HEK293 (cell line): ENCODE measurements at regions not wholly inside any gene's neighbourhood (a gene's known extent, or its start where the extent isn't known, plus 50 kb on each side); places are given as distances from the start of the nearest gene placed in this dataset.

Experiments
- CTCF ChIA-PET: fragments of 350-600 bp; formaldehyde crosslinking; extraction: SDS; loops from one replicate; lab custom pipeline; 2021; ENCODE audit warnings: antibody characterized with exemption; lab: Yijun Ruan, JAX
- POLR2A ChIA-PET: fragments of 300-600 bp; formaldehyde crosslinking; extraction: SDS; loops from one replicate; lab custom pipeline; 2020; ENCODE audit warnings: antibody characterized with exemption, inconsistent platforms; lab: Yijun Ruan, JAX
- H3K27ac ChIP-seq: fragments of 200-500 bp; sonication (Bioruptor generic); 2 replicates; pipeline ENCODE4 v1.5.1; 2014; ENCODE audit warnings: low read depth, low read length, control low read depth, inconsistent platforms; ENCODE audit errors: extremely low read depth
- H3K36me3 ChIP-seq, 2 experiments: fragments of 200-500 bp in 1 of 2; sonication (Bioruptor generic) in 1 of 2; 1 replicate in 1 of 2; 2 replicates in 1 of 2; pipeline ENCODE4 v1.5.1; 2014 to 2017; ENCODE audit warnings: inconsistent platforms in 2 of 2, low read length in 2 of 2; ENCODE audit not compliant: control insufficient read depth in 2 of 2, insufficient read depth in 1 of 2
- H3K4me1 ChIP-seq: fragments of 200-500 bp; sonication (Bioruptor generic); 2 replicates; pipeline ENCODE4 v1.5.1; 2014; ENCODE audit warnings: mild to moderate bottlenecking, low read length, inconsistent platforms; ENCODE audit not compliant: control insufficient read depth, insufficient read depth
- H3K4me3 ChIP-seq: 2 replicates; pipeline ENCODE4 v1.5.1; 2011; ENCODE audit warnings: low read depth, mild to moderate bottlenecking, control low read depth, low read length, moderate library complexity
- H3K9me3 ChIP-seq: fragments of 200-500 bp; sonication (Bioruptor generic); 2 replicates; pipeline ENCODE4 v1.5.1; 2014; ENCODE audit warnings: low read depth, low read length, inconsistent platforms; ENCODE audit not compliant: control insufficient read depth, insufficient read depth
- GLI2 ChIP-seq: fragments of 450-650 bp; formaldehyde crosslinking; IDR thresholded peaks from 2 replicates; pipeline ENCODE4; 2017; ENCODE audit warnings: missing biosample characterization, missing genetic modification characterization, low read depth, borderline replicate concordance
- GLI4 ChIP-seq: fragments of 450-650 bp; formaldehyde crosslinking; IDR thresholded peaks from 2 replicates; pipeline ENCODE4 v1.5.1; 2016; ENCODE audit warnings: missing biosample characterization, missing genetic modification characterization
- KLF1 ChIP-seq: fragments of 450-650 bp; formaldehyde crosslinking; IDR thresholded peaks from 2 replicates; pipeline ENCODE4 v1.5.1; 2016; ENCODE audit warnings: missing biosample characterization, missing genetic modification characterization
- OVOL3 ChIP-seq: fragments of 450-650 bp; formaldehyde crosslinking; IDR thresholded peaks from 2 replicates; pipeline ENCODE4 v1.5.1; 2016; ENCODE audit warnings: missing biosample characterization, missing genetic modification characterization
- WT1 ChIP-seq: fragments of 450-650 bp; formaldehyde crosslinking; IDR thresholded peaks from 2 replicates; pipeline ENCODE4 v1.5.1; 2016; ENCODE audit warnings: missing biosample characterization, missing genetic modification characterization
- ZBTB17 ChIP-seq: fragments of 450-650 bp; formaldehyde crosslinking; IDR thresholded peaks from 2 replicates; pipeline ENCODE4 v1.5.1; 2016; ENCODE audit warnings: missing biosample characterization, missing genetic modification characterization
- ZFP37 ChIP-seq: fragments of 450-650 bp; formaldehyde crosslinking; IDR thresholded peaks from 2 replicates; pipeline ENCODE4 v1.5.1; 2016; ENCODE audit warnings: missing biosample characterization, missing genetic modification characterization
- ZNF16 ChIP-seq: fragments of 450-650 bp; formaldehyde crosslinking; IDR thresholded peaks from 2 replicates; pipeline ENCODE4 v1.5.1; 2016; ENCODE audit warnings: low read depth, missing biosample characterization, missing genetic modification characterization
- ZNF169 ChIP-seq: fragments of 450-650 bp; formaldehyde crosslinking; IDR thresholded peaks from 2 replicates; pipeline ENCODE4 v1.5.1; 2016; ENCODE audit warnings: missing biosample characterization, missing genetic modification characterization
- ZNF292 ChIP-seq: fragments of 450-650 bp; formaldehyde crosslinking; IDR thresholded peaks from 2 replicates; pipeline ENCODE4 v1.5.1; 2016; ENCODE audit warnings: low read depth, missing biosample characterization, missing genetic modification characterization, borderline replicate concordance
- ZNF529 ChIP-seq: fragments of 450-650 bp; formaldehyde crosslinking; IDR thresholded peaks from 2 replicates; pipeline ENCODE4 v1.5.1; 2017; ENCODE audit warnings: missing genetic modification characterization, missing biosample characterization; ENCODE audit not compliant: insufficient replicate concordance
- ZNF544 ChIP-seq: fragments of 450-650 bp; formaldehyde crosslinking; IDR thresholded peaks from 2 replicates; pipeline ENCODE4 v1.5.0; 2017; ENCODE audit warnings: missing biosample characterization, missing genetic modification characterization
- ZNF610 ChIP-seq: fragments of 450-650 bp; formaldehyde crosslinking; IDR thresholded peaks from 2 replicates; pipeline ENCODE4 v1.5.1; 2016; ENCODE audit warnings: missing biosample characterization, missing genetic modification characterization, borderline replicate concordance
- ZNF621 ChIP-seq: fragments of 450-650 bp; formaldehyde crosslinking; IDR thresholded peaks from 2 replicates; pipeline ENCODE4 v1.5.1; 2017; ENCODE audit warnings: missing biosample characterization, missing genetic modification characterization
- ZNF658 ChIP-seq: fragments of 450-650 bp; formaldehyde crosslinking; IDR thresholded peaks from 2 replicates; pipeline ENCODE4; 2016; ENCODE audit warnings: missing biosample characterization, missing genetic modification characterization
- ZNF664 ChIP-seq: fragments of 450-650 bp; formaldehyde crosslinking; IDR thresholded peaks from 2 replicates; pipeline ENCODE4 v1.5.1; 2016; ENCODE audit warnings: missing biosample characterization, missing genetic modification characterization
- ZNF677 ChIP-seq: fragments of 450-650 bp; IDR thresholded peaks from 2 replicates; pipeline ENCODE4 v1.5.0; 2018; ENCODE audit warnings: missing biosample characterization, mild to moderate bottlenecking, missing genetic modification characterization, moderate library complexity
- ZNF777 ChIP-seq: fragments of 450-650 bp; formaldehyde crosslinking; IDR thresholded peaks from 2 replicates; pipeline ENCODE4 v1.5.1; 2017; ENCODE audit warnings: missing biosample characterization, missing genetic modification characterization, borderline replicate concordance
- ZSCAN30 ChIP-seq: fragments of 450-650 bp; IDR thresholded peaks from 2 replicates; pipeline ENCODE4 v1.5.1; 2018; ENCODE audit warnings: missing biosample characterization, mild to moderate bottlenecking, missing genetic modification characterization, moderate library complexity
- TF ChIP-seq, protein P1 (sequence below): fragments of 450-650 bp; formaldehyde crosslinking; IDR thresholded peaks from 2 replicates; pipeline ENCODE4 v1.5.1; 2017; ENCODE audit warnings: missing biosample characterization, missing genetic modification characterization
- TF ChIP-seq, protein P2 (sequence below): fragments of 450-650 bp; formaldehyde crosslinking; conservative IDR thresholded peaks from 2 replicates; pipeline ENCODE4 v1.5.1; 2016; ENCODE audit warnings: low read depth, missing biosample characterization, missing genetic modification characterization
- TF ChIP-seq, protein P3 (sequence below): fragments of 450-650 bp; formaldehyde crosslinking; IDR thresholded peaks from 2 replicates; pipeline ENCODE4; 2016; ENCODE audit warnings: missing biosample characterization, missing genetic modification characterization

DNA sequence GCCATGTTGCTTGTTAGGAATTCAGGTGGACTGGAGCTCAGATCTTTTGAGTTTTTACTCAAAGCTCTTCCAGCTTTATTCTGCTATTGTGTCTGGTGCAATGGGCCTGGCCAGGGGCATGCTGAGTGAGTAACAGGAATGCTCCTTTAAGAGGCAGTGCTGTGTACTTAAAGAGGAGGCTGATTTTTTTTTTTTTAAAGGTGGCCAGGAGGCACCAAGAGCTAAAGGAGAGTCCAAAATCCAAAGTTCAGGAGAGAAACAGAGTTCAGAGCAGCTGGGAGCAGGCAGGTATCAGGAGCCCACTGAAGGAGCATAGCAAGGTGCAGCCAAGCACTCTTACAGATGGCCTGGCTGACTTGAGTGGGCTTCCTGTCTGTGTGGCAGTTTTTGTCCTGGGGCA lies 178.7 kb downstream of the FMR1NB start:
- Histone ChIP-seq H3K36me3 (no peaks in the 10 kb centered on the region), H3K9me3 (no peaks in the 10 kb centered on the region), H3K27ac (no peak overlapping the region), H3K4me3 (no peak overlapping the region), H3K4me1 (no peaks in the 10 kb centered on the region)
- ChIA-PET CTCF (no interaction called here), POLR2A (no interaction called here)
- TF ChIP-seq ZSCAN30 (tag by site-specific recombination) (no peak), WT1 (tag by site-specific recombination) (no peak), ZNF292 (tag by site-specific recombination) (no peak), KLF1 (no peak), ZBTB17 (tag by site-specific recombination) (no peak), ZNF621 (tag by site-specific recombination) (no peak), ZNF16 (no peak), ZNF777 (tag by site-specific recombination) (no peak)
- TF ChIP-seq, protein P1, sequence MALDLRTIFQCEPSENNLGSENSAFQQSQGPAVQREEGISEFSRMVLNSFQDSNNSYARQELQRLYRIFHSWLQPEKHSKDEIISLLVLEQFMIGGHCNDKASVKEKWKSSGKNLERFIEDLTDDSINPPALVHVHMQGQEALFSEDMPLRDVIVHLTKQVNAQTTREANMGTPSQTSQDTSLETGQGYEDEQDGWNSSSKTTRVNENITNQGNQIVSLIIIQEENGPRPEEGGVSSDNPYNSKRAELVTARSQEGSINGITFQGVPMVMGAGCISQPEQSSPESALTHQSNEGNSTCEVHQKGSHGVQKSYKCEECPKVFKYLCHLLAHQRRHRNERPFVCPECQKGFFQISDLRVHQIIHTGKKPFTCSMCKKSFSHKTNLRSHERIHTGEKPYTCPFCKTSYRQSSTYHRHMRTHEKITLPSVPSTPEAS (tag by site-specific recombination), result no peak
- TF ChIP-seq, protein P2, sequence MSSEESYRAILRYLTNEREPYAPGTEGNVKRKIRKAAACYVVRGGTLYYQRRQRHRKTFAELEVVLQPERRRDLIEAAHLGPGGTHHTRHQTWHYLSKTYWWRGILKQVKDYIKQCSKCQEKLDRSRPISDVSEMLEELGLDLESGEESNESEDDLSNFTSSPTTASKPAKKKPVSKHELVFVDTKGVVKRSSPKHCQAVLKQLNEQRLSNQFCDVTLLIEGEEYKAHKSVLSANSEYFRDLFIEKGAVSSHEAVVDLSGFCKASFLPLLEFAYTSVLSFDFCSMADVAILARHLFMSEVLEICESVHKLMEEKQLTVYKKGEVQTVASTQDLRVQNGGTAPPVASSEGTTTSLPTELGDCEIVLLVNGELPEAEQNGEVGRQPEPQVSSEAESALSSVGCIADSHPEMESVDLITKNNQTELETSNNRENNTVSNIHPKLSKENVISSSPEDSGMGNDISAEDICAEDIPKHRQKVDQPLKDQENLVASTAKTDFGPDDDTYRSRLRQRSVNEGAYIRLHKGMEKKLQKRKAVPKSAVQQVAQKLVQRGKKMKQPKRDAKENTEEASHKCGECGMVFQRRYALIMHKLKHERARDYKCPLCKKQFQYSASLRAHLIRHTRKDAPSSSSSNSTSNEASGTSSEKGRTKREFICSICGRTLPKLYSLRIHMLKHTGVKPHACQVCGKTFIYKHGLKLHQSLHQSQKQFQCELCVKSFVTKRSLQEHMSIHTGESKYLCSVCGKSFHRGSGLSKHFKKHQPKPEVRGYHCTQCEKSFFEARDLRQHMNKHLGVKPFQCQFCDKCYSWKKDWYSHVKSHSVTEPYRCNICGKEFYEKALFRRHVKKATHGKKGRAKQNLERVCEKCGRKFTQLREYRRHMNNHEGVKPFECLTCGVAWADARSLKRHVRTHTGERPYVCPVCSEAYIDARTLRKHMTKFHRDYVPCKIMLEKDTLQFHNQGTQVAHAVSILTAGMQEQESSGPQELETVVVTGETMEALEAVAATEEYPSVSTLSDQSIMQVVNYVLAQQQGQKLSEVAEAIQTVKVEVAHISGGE (tag by site-specific recombination), result no peak

DNA sequence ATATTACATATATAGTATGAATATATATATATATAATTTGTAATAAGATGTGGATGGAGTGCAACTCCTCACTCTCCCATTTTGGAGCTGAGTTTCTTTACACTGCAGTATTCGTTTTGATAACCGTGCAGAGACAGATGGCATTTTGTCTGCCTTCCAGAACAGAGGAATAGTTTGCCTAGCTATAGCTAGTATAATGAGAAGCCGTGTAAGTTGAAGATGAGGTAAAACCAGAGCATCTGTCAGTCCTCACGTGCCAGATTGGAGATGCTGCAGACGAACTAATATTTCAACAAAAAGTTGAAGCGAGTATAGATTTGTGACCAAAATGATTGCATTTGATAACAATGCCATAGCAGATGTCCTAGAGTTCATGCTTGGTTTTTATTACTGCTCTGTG lies 180.6 kb downstream of the FMR1NB start:
- CTCF ChIA-PET, result no interaction called here
- no peaks in the 10 kb centered on the region for H3K9me3 ChIP-seq
- POLR2A ChIA-PET, result no interaction called here
- H3K4me3 ChIP-seq, result no peak overlapping the region
- no peaks in the 10 kb centered on the region for H3K36me3 ChIP-seq
- TF ChIP-seq ZNF529 (tag by site-specific recombination), result no peak
- no peak for TF ChIP-seq ZFP37
- no peak for TF ChIP-seq ZNF544 (tag by site-specific recombination)
- TF ChIP-seq ZNF658 (tag by site-specific recombination), result no peak
- TF ChIP-seq GLI4 (tag by site-specific recombination), result no peak
- TF ChIP-seq, protein P3, sequence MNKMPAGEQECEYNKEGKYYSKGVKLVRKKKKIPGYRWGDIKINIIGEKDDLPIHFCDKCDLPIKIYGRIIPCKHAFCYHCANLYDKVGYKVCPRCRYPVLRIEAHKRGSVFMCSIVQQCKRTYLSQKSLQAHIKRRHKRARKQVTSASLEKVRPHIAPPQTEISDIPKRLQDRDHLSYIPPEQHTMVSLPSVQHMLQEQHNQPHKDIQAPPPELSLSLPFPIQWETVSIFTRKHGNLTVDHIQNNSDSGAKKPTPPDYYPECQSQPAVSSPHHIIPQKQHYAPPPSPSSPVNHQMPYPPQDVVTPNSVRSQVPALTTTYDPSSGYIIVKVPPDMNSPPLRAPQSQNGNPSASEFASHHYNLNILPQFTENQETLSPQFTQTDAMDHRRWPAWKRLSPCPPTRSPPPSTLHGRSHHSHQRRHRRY (tag by site-specific recombination), result no peak
- no peak for TF ChIP-seq ZNF664 (tag by site-specific recombination)
- no peak for TF ChIP-seq ZNF169 (tag by site-specific recombination)
- TF ChIP-seq ZNF677, result no peak
- no peak for TF ChIP-seq ZNF610 (tag by site-specific recombination)
- no peak for TF ChIP-seq GLI2
- TF ChIP-seq OVOL3 (tag by site-specific recombination), result no peak
- H3K27ac ChIP-seq, result no peak overlapping the region
- H3K4me1 ChIP-seq, result no peaks in the 10 kb centered on the region
